NT2/D1 (cell line): ENCODE measurements at regions not wholly inside any gene's neighbourhood (a gene's known extent, or its start where the extent isn't known, plus 50 kb on each side); places are given as distances from the start of the nearest gene placed in this dataset.

Experiments
- SUZ12 ChIP-seq: IDR thresholded peaks from 2 replicates; pipeline ENCODE4 v1.6.1; 2011; ENCODE audit not compliant: insufficient read length, insufficient read depth; ENCODE audit errors: extremely low read depth
- YY1 ChIP-seq: IDR thresholded peaks from 2 replicates; pipeline ENCODE4 v1.6.1; 2011; ENCODE audit not compliant: insufficient read length, insufficient read depth
- ZNF274 ChIP-seq: IDR thresholded peaks from 2 replicates; pipeline ENCODE4 v1.6.1; 2011; ENCODE audit warnings: mild to moderate bottlenecking, low read depth, low read length

- TF ChIP-seq ZNF274 (no peak), SUZ12 (no peak), YY1 (no peak)
Observed at GRCh38 chr12:118827606-118828005, 153.7 kb upstream of the SRRM4 start.
